ENCODE measurements at regions not wholly inside any gene's neighbourhood (a gene's known extent, or its start where the extent isn't known, plus 50 kb on each side); places are given as distances from the start of the nearest gene placed in this dataset.

GRCh38 chr3:66656609-66657008 lies 155.8 kb upstream of the LRIG1 start:
- no peak for TF ChIP-seq CTCF (IDR thresholded peaks at IDR 0.05; ENCODE audit: borderline replicate concordance, control extremely low read depth, extremely low read depth, insufficient read depth, missing control alignments)
- in situ Hi-C loops (cut with MboI; ENCODE audit: low sequenced_read_pairs, unreplicated experiment) = no loop called here
- DNase-seq (ENCODE audit: low spot score) = no peak

GRCh38 chr3:66659056-66659455 lies 158.2 kb upstream of the LRIG1 start:
- no peak for TF ChIP-seq CTCF (IDR thresholded peaks at IDR 0.05; ENCODE audit: borderline replicate concordance, control extremely low read depth, extremely low read depth, insufficient read depth, missing control alignments)
- in situ Hi-C loops (cut with MboI; ENCODE audit: low sequenced_read_pairs, unreplicated experiment) = no loop called here
- no peak for DNase-seq (ENCODE audit: low spot score)

GRCh38 chr3:66661628-66662027 lies 160.8 kb upstream of the LRIG1 start:
- in situ Hi-C loops (cut with MboI; ENCODE audit: low sequenced_read_pairs, unreplicated experiment) = no loop called here
- no peak for DNase-seq (ENCODE audit: low spot score)
- TF ChIP-seq CTCF (IDR thresholded peaks at IDR 0.05; ENCODE audit: borderline replicate concordance, control extremely low read depth, extremely low read depth, insufficient read depth, missing control alignments) = no peak

GRCh38 chr3:66662894-66663293 lies 162.1 kb upstream of the LRIG1 start:
- no peak for DNase-seq (ENCODE audit: low spot score)
- in situ Hi-C loops (cut with MboI; ENCODE audit: low sequenced_read_pairs, unreplicated experiment) = no loop called here
- no peak for TF ChIP-seq CTCF (IDR thresholded peaks at IDR 0.05; ENCODE audit: borderline replicate concordance, control extremely low read depth, extremely low read depth, insufficient read depth, missing control alignments)

GRCh38 chr3:66665021-66665695 lies 164.3 kb upstream of the LRIG1 start:
- in situ Hi-C loops (cut with MboI; ENCODE audit: low sequenced_read_pairs, unreplicated experiment) = no loop called here
- no peak for DNase-seq (ENCODE audit: low spot score)

GRCh38 chr3:66666362-66666761 lies 165.5 kb upstream of the LRIG1 start:
- no peak for TF ChIP-seq CTCF (IDR thresholded peaks at IDR 0.05; ENCODE audit: borderline replicate concordance, control extremely low read depth, extremely low read depth, insufficient read depth, missing control alignments)
- no peak for DNase-seq (ENCODE audit: low spot score)
- in situ Hi-C loops (cut with MboI; ENCODE audit: low sequenced_read_pairs, unreplicated experiment) = no loop called here

More at GRCh38 chr3:66665021-66665695, 164.3 kb upstream of the LRIG1 start:
- no peak for TF ChIP-seq CTCF (IDR thresholded peaks at IDR 0.05; ENCODE audit: borderline replicate concordance, control extremely low read depth, extremely low read depth, insufficient read depth, missing control alignments)

Measured in GM13976 (cell line).